Lower leg skin (tissue), 4 donors: ENCODE measurements at regions not wholly inside any gene's neighbourhood (a gene's known extent, or its start where the extent isn't known, plus 50 kb on each side); places are given as distances from the start of the nearest gene placed in this dataset.

ENCODE experiments used
- DNase-seq, 2 donors: peaks; one replicate each; pipeline ENCODE4 v3.0.0-alpha.2; 2019; ENCODE audit warnings: low spot score in 2 of 2
- H3K4me3 ChIP-seq: fragments of 200-600 bp; sonication (generic); 2 replicates; pipeline ENCODE4 v1.5.1; 2017; ENCODE audit warnings: mild to moderate bottlenecking, low read depth; ENCODE audit not compliant: poor library complexity, severe bottlenecking
- POLR2A ChIP-seq, 2 donors: fragments of 450-650 bp; IDR thresholded peaks; one replicate each; pipeline ENCODE4 v1.6.1; 2016 to 2017; ENCODE audit warnings: antibody characterized with exemption in 2 of 2, mild to moderate bottlenecking in 1 of 2, moderate library complexity in 1 of 2
- WGBS, 2 donors: methylation state at CpG; one replicate each; pipeline ENCODE4 v1.1.5; 2018; 5-methylcytosine and 5-hydroxymethylcytosine counted together
- intact Hi-C: fragments of 100-400 bp; cut with DNase I; formaldehyde crosslinking; loops from one replicate; pipeline ENCODE4 v1.15.0; 2023; ENCODE audit warnings: low total_unique reads
- TF ChIP-seq, protein P1 (sequence below), 3 donors: fragments of 450-650 bp; IDR thresholded peaks; one replicate each; pipeline ENCODE4 v1.5.1; 2016; ENCODE audit warnings: antibody characterized with exemption in 3 of 3, mild to moderate bottlenecking in 3 of 3, moderate library complexity in 2 of 3

- no peak for DNase-seq
- no peak for TF ChIP-seq POLR2A (IDR thresholded peaks at IDR 0.05)
- intact Hi-C loops, result no loop called here
- no peak overlapping the region for H3K4me3 ChIP-seq
- WGBS, 2 donors, result 66 to 87% methylated on average over 1 of the region's 1 CpG
Measured at GRCh38 chr1:95733031-95733430, 499.0 kb downstream of the RWDD3 start.

DNA sequence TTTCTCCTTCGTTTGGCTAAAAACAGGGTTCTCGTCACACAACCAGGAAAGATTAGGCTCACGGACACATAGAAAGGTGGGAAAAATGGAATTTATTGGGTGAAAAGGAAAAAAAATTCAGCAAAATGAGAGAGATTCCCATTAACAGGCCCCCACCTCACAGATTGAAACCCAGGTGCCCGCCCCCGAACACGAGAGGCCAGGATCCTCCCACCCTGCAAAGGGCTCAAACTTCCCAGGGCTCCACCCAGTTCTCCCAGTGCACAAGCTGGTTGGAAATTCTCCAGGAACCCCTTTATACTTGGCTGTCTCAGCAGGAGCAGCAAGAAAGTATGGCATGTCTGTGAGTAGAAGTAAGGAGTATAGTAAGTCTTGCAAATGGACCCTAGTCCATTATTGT is 499.7 kb downstream of the RWDD3 start:
- no peak for DNase-seq
- H3K4me3 ChIP-seq, result no peak overlapping the region
- intact Hi-C loops, result no loop called here
- WGBS, 2 donors, result 90 to 91% methylated on average over 6 of the region's 6 CpGs
- TF ChIP-seq, protein P1, sequence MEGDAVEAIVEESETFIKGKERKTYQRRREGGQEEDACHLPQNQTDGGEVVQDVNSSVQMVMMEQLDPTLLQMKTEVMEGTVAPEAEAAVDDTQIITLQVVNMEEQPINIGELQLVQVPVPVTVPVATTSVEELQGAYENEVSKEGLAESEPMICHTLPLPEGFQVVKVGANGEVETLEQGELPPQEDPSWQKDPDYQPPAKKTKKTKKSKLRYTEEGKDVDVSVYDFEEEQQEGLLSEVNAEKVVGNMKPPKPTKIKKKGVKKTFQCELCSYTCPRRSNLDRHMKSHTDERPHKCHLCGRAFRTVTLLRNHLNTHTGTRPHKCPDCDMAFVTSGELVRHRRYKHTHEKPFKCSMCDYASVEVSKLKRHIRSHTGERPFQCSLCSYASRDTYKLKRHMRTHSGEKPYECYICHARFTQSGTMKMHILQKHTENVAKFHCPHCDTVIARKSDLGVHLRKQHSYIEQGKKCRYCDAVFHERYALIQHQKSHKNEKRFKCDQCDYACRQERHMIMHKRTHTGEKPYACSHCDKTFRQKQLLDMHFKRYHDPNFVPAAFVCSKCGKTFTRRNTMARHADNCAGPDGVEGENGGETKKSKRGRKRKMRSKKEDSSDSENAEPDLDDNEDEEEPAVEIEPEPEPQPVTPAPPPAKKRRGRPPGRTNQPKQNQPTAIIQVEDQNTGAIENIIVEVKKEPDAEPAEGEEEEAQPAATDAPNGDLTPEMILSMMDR (IDR thresholded peaks at IDR 0.05), result no peak
- no peak for TF ChIP-seq POLR2A (IDR thresholded peaks at IDR 0.05)

DNA sequence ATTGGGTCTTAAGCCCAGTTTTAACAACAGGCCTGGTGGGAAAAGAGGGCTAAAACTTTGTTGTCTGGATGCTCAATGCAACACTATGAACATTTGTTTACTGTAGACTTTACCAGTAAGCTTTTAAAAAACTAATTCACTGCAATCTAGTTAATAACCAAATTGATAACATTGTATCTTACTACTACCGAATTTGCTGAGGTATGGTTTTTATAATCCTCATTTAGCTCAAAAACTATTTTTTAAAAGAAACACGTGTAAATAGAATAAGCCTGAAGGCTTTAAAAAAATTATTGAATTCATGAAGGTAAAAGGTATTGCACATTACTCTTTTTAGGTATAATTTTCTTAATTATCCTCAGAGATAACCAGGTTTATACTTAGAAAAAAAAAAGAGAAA is 500.6 kb downstream of the RWDD3 start:
- DNase-seq, result no peak
- H3K4me3 ChIP-seq, result no peak overlapping the region
- intact Hi-C loops, result no loop called here
- 82 to 83% methylated on average over 2 of the region's 2 CpGs for WGBS, 2 donors
- TF ChIP-seq, protein P1 (IDR thresholded peaks at IDR 0.05), result no peak
- no peak for TF ChIP-seq POLR2A (IDR thresholded peaks at IDR 0.05)

- peak; percentile 44 to 76 for DNase-seq
- TF ChIP-seq, protein P1 (IDR thresholded peaks at IDR 0.05), result no peak
- no peak for TF ChIP-seq POLR2A (IDR thresholded peaks at IDR 0.05)
- H3K4me3 ChIP-seq, result no peak overlapping the region
- intact Hi-C loops, result no loop called here
- WGBS, 2 donors, result 21 to 38% methylated on average over 2 to 3 of the region's 3 CpGs
Measured at GRCh38 chr1:95742591-95743089, 508.6 kb downstream of the RWDD3 start.

DNA sequence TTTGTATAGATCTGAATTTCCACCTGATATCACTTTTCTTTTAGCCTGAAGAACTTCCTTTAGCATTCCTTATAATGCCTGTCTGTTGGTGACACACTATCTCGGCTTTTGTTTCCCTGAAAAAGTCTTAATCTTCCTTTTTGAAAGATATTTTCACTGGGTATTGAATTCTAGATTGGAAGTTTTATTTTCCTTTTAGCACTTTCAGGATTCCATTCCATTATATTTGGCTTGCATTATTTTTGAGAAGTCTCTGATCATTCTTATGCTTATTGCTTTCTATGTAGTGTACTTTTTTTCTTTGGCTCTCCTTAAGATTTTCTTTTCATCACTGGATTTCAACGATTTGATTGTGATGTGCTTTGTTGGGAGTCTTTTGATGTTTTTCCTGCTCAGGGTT is 510.7 kb downstream of the RWDD3 start:
- no peak overlapping the region for H3K4me3 ChIP-seq
- no peak for DNase-seq
- intact Hi-C loops, result no loop called here
- TF ChIP-seq POLR2A (IDR thresholded peaks at IDR 0.05), result no peak
- TF ChIP-seq, protein P1 (IDR thresholded peaks at IDR 0.05), result no peak
- 54 to 56% methylated on average over 2 of the region's 2 CpGs for WGBS, 2 donors

DNA sequence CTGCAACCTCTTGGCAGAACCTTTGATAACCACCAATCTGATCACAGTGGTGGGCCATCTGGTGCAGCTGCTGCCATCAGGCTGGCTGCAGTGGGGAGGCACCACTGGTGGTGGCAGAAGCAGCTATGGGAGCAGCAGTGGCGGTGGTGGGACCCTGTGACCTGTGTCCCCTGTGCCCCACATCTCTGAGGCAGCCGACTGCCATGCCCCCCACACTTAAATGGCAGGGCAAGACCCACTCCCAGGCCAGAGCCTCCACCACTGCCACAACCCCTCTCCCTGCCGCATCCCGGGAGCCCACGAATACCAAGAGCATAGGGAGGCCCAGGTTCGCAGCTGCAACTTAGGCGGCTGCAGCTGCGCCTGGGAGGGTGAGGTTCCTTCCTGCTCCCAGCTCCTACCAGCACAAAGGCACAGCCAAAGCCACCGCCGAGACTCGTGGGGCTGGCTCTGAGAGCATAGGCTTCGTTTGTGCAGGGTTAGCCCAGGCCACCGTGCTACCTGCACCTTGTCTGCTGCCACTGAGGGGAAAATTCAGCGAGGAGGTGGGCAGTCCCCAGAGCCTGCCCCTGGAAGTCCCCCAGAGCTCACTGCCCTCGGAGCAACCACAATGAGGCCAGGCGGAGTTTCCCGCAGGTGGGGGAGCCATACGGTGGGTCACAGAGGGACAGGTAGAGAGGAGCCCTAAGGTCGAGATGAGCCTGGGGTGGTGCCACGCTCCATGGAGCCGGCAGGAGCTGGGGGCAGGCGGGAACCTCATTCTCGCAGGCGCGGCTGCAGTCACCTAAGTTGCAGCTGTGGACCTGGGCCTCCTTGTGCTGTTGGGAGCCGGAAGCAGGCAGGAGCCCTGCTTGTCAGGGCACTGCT is 518.7 kb downstream of the RWDD3 start:
- TF ChIP-seq, protein P1 (IDR thresholded peaks at IDR 0.05), result no peak
- no peak for TF ChIP-seq POLR2A (IDR thresholded peaks at IDR 0.05)
- DNase-seq, result no peak
- intact Hi-C loops, result no loop called here
- no peak overlapping the region for H3K4me3 ChIP-seq
- 91 to 95% methylated on average over 21 to 26 of the region's 26 CpGs for WGBS, 2 donors
